B cell (primary cell): ENCODE measurements at regions not wholly inside any gene's neighbourhood (a gene's known extent, or its start where the extent isn't known, plus 50 kb on each side); places are given as distances from the start of the nearest gene placed in this dataset.

ENCODE experiments used
- ATAC-seq: fragments of 200-7000 bp; cut with Tn5 transposase; one replicate; pipeline ENCODE4 v1.10.0; 2021; ENCODE audit warnings: low read depth, mild to moderate bottlenecking, moderate number of reproducible peaks, moderate library complexity
- CTCF ChIA-PET: fragments of 350-600 bp; sonication (Branson Sonifier 250); formaldehyde crosslinking; loops from one replicate; lab custom pipeline; 2021; ENCODE audit warnings: antibody characterized with exemption, inconsistent platforms; lab: Charles Lee
- POLR2A ChIA-PET: fragments of 350-600 bp; sonication (Branson Sonifier 250); formaldehyde crosslinking; loops from one replicate; lab custom pipeline; 2021; ENCODE audit warnings: antibody characterized with exemption; lab: Charles Lee
- DNase-seq: peaks from one replicate; pipeline ENCODE4 v3.0.0; 2013
- H2AFZ ChIP-seq: 2 replicates; pipeline ENCODE4 v1.6.1; 2012; ENCODE audit warnings: mild to moderate bottlenecking, low read depth, low read length; ENCODE audit not compliant: insufficient read depth, poor library complexity, severe bottlenecking
- H3K27ac ChIP-seq, 2 donors: 1 replicate in 1 of 2; 2 replicates in 1 of 2; pipeline ENCODE4 v1.5.1; 2012 to 2013; ENCODE audit warnings: low read length in 2 of 2, mild to moderate bottlenecking in 2 of 2, moderate library complexity in 1 of 2
- H3K27me3 ChIP-seq, 4 experiments: fragments of 200-600 bp in 1 of 4; sonication (generic) in 1 of 4; replicated peaks in 1 of 4; 1 replicate in 2 of 4; 2 replicates in 2 of 4; pipeline versions ENCODE4 v1.6.1 to v1.7.0; 2013 to 2016; ENCODE audit warnings: low read length in 3 of 4, mild to moderate bottlenecking in 2 of 4, mixed read lengths in 1 of 4, moderate library complexity in 1 of 4; ENCODE audit not compliant: insufficient read depth in 4 of 4, control insufficient read depth in 3 of 4; ENCODE audit errors: control extremely low read depth in 1 of 4
- H3K36me3 ChIP-seq, 2 experiments: replicated peaks in 1 of 2; 1 replicate in 1 of 2; 2 replicates in 1 of 2; pipeline versions ENCODE4 v1.6.1 to v1.7.1; 2013; ENCODE audit warnings: low read length in 1 of 2; ENCODE audit not compliant: insufficient read depth in 2 of 2, control insufficient read depth in 1 of 2; ENCODE audit errors: control extremely low read depth in 1 of 2, extremely low read depth in 1 of 2
- H3K4me1 ChIP-seq, 2 donors: fragments of 200-600 bp in 1 of 2; sonication (generic) in 1 of 2; 1 replicate in 1 of 2; 2 replicates in 1 of 2; pipeline versions ENCODE4 v1.5.1 to v1.6.1; 2013 to 2017; ENCODE audit warnings: low read length in 2 of 2; ENCODE audit not compliant: control insufficient read depth in 2 of 2, insufficient read depth in 2 of 2
- H3K4me2 ChIP-seq: replicated peaks from 2 replicates; pipeline ENCODE3; 2012; ENCODE audit warnings: mild to moderate bottlenecking, low read depth, low read length; ENCODE audit not compliant: poor library complexity, severe bottlenecking
- H3K4me3 ChIP-seq, 5 experiments: fragments of 200-600 bp in 1 of 5; sonication (generic) in 1 of 5; 1 replicate in 3 of 5; 2 replicates in 2 of 5; pipeline versions ENCODE4 v1.5.1 to v1.7.0; 2011 to 2016; ENCODE audit warnings: low read length in 4 of 5, mild to moderate bottlenecking in 4 of 5, low read depth in 2 of 5, control low read depth in 1 of 5, moderate library complexity in 1 of 5; ENCODE audit not compliant: insufficient read depth in 1 of 5; ENCODE audit errors: control extremely low read depth in 1 of 5, extremely low read depth in 1 of 5
- H3K79me2 ChIP-seq: fragments of 200-600 bp; sonication (generic); one replicate; pipeline ENCODE4 v1.6.0; 2016; ENCODE audit warnings: low read length; ENCODE audit not compliant: control insufficient read depth, insufficient read depth
- H3K9ac ChIP-seq: fragments of 200-600 bp; sonication (generic); 2 replicates; pipeline ENCODE4 v1.6.1; 2017; ENCODE audit warnings: mild to moderate bottlenecking, low read length, moderate library complexity
- H3K9me3 ChIP-seq, 3 donors: one replicate each; pipeline versions ENCODE4 v1.6.1 to v1.7.1; 2013; ENCODE audit warnings: low read length in 2 of 3; ENCODE audit not compliant: control insufficient read depth in 2 of 3, insufficient read depth in 1 of 3; ENCODE audit errors: control extremely low read depth in 1 of 3
- H4K20me1 ChIP-seq: 2 replicates; pipeline ENCODE4 v1.6.0; 2012; ENCODE audit warnings: mild to moderate bottlenecking, low read length; ENCODE audit not compliant: insufficient read depth, control insufficient read depth, poor library complexity, severe bottlenecking
- H3K27ac Mint-ChIP-seq: one replicate; pipeline ENCODE4 v1.8.0; 2021; ENCODE audit warnings: mixed read lengths
- H3K27me3 Mint-ChIP-seq: one replicate; pipeline ENCODE4 v1.8.0; 2021; ENCODE audit warnings: mixed read lengths
- H3K4me1 Mint-ChIP-seq: one replicate; pipeline ENCODE4 v1.8.0; 2021; ENCODE audit warnings: mixed read lengths
- H3K4me3 Mint-ChIP-seq: one replicate; pipeline ENCODE4 v1.8.0; 2021; ENCODE audit warnings: mixed read lengths
- H3K9me3 Mint-ChIP-seq: one replicate; pipeline ENCODE4 v1.8.0; 2022; ENCODE audit warnings: mixed read lengths; ENCODE audit not compliant: insufficient read depth
- EZH2 ChIP-seq: IDR thresholded peaks from 2 replicates; pipeline ENCODE4 v1.6.1; 2012; ENCODE audit warnings: borderline replicate concordance, low read depth, mild to moderate bottlenecking, moderate library complexity, low read length; ENCODE audit not compliant: insufficient read depth, poor library complexity, severe bottlenecking
- WGBS: methylation state at CpG from one replicate; pipeline ENCODE4 v1.1.5; 2013; ENCODE audit warnings: missing lambda C conversion rate; ENCODE audit not compliant: insufficient coverage; 5-methylcytosine and 5-hydroxymethylcytosine counted together
- intact Hi-C: fragments of 100-400 bp; cut with micrococcal nuclease; formaldehyde crosslinking; loops from one replicate; pipeline ENCODE4 v1.10.0; 2022
- TF ChIP-seq, protein P1 (sequence below): fragments of 200-600 bp; IDR thresholded peaks from one replicate; pipeline ENCODE4 v1.8.0; 2022; ENCODE audit warnings: antibody characterized with exemption, mild to moderate bottlenecking

DNA sequence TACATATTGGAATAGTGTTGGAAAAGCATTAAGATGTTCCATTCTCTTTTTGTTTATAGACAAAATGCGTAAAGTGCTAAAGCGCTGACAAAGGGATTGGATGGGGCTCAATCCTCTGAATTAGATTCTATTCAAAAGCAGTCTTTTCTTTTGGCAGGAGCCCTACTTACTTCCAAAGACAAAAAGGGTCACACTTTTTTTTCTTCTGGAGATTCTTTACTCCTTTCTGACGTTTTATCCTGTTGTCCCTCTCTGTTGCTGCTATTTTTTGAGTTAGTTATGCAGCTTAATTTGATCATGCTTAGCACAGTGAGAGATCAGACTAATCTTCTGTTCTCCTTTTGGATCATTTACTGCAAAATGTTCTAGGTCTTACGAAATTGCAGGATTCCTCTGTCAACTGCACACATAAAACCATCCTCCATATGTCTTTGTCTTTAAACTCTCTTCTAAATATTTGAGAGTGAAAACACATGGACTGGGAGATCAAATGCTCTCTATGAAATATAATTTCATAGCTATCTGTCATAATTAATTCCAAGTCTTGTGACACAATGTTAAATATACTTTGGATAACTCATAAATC, 656.4 kb upstream of the ADGRL2 start:
- no peak overlapping the region for H2AFZ ChIP-seq
- no peak for DNase-seq
- H3K27me3 ChIP-seq, result no peaks in the 10 kb centered on the region
- no CpG with 5 or more reads among the region's 4 CpGs for WGBS
- no peak overlapping the region for H3K27ac ChIP-seq
- ChIA-PET POLR2A (no interaction called here), CTCF (no interaction called here)
- Mint-ChIP-seq H3K4me3 (no peak overlapping the region), H3K27ac (no peak overlapping the region), H3K9me3 (peaks cover 5% of the 10 kb centered on the region), H3K4me1 (no peaks in the 10 kb centered on the region), H3K27me3 (no peaks in the 10 kb centered on the region)
- H3K9me3 ChIP-seq, result peaks cover 0 to 3% (median 0%) of the 10 kb centered on the region in 3 donors
- H3K4me3 ChIP-seq, result no peak overlapping the region
- no peaks in the 10 kb centered on the region for H4K20me1 ChIP-seq
- TF ChIP-seq, protein P1, sequence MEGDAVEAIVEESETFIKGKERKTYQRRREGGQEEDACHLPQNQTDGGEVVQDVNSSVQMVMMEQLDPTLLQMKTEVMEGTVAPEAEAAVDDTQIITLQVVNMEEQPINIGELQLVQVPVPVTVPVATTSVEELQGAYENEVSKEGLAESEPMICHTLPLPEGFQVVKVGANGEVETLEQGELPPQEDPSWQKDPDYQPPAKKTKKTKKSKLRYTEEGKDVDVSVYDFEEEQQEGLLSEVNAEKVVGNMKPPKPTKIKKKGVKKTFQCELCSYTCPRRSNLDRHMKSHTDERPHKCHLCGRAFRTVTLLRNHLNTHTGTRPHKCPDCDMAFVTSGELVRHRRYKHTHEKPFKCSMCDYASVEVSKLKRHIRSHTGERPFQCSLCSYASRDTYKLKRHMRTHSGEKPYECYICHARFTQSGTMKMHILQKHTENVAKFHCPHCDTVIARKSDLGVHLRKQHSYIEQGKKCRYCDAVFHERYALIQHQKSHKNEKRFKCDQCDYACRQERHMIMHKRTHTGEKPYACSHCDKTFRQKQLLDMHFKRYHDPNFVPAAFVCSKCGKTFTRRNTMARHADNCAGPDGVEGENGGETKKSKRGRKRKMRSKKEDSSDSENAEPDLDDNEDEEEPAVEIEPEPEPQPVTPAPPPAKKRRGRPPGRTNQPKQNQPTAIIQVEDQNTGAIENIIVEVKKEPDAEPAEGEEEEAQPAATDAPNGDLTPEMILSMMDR, result no peak
- no peak for TF ChIP-seq EZH2
- no peak for ATAC-seq
- H3K9ac ChIP-seq, result no peak overlapping the region
- no peaks in the 10 kb centered on the region for H3K36me3 ChIP-seq
- no peaks in the 10 kb centered on the region for H3K79me2 ChIP-seq
- no peak overlapping the region for H3K4me2 ChIP-seq
- H3K4me1 ChIP-seq, result no peaks in the 10 kb centered on the region
- intact Hi-C loops, result no loop called here

DNA sequence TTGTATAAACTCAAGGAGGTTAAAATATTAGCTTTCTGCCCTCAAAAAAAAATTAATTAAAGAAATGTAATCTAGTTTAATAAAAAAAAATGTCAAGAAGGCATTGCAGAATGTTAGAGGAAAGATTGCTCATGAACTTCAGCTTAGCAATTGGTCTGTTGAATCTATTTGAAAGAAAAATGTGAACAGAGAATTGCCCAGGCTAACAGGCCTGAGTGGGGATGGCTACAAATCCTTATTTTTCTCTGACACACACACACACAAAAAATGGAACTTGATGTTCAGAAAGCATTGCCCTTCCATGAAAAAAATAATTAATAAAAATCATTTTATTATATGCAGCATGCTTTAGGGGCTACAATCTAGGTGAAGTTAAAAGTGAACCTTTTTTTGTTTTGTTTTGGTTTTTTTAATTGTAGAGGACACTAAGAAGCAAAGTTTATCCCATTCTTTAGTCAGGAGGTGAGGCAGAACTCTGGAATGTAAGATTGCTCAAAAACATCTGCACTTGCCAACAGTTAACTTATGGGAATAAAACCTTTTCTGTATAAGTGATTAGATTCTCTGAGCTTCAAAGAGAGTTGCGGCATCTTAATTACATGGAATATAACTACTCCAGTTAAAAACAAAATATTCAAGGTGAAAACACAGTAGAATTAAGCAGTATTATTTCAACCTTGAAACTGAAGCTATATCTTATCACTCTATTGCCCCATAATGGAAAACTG, 658.5 kb upstream of the ADGRL2 start:
- H3K4me1 ChIP-seq, result no peaks in the 10 kb centered on the region
- H3K4me2 ChIP-seq, result no peak overlapping the region
- H3K79me2 ChIP-seq, result no peaks in the 10 kb centered on the region
- Mint-ChIP-seq H3K4me1 (no peaks in the 10 kb centered on the region), H3K4me3 (no peak overlapping the region), H3K9me3 (peaks cover 4% of the 10 kb centered on the region), H3K27me3 (no peaks in the 10 kb centered on the region), H3K27ac (no peak overlapping the region)
- H3K9ac ChIP-seq, result no peak overlapping the region
- H3K27ac ChIP-seq, result no peak overlapping the region
- ChIA-PET CTCF (interaction anchor here (1.3 kb wide), 1 partner anchor 9 kb away, joined by 4 read pairs; no protein-coding TSS in a partner anchor), POLR2A (no interaction called here)
- H3K9me3 ChIP-seq, result peaks cover 0 to 3% (median 0%) of the 10 kb centered on the region in 3 donors
- no peaks in the 10 kb centered on the region for H4K20me1 ChIP-seq
- intact Hi-C loops, result no loop called here
- DNase-seq (no peak), ATAC-seq (no peak)
- no CpG with 5 or more reads among the region's 1 CpG for WGBS
- H3K27me3 ChIP-seq, result no peaks in the 10 kb centered on the region
- no peak for TF ChIP-seq EZH2
- TF ChIP-seq, protein P1, result no peak
- no peak overlapping the region for H2AFZ ChIP-seq
- H3K36me3 ChIP-seq, result no peaks in the 10 kb centered on the region
- no peak overlapping the region for H3K4me3 ChIP-seq
